Dedifferentiated amniotic fluid mesenchymal stem cell (primary cell): ENCODE measurements at regions not wholly inside any gene's neighbourhood (a gene's known extent, or its start where the extent isn't known, plus 50 kb on each side); places are given as distances from the start of the nearest gene placed in this dataset.

Experiments
- DNase-seq: peaks from one replicate; pipeline ENCODE4 v3.0.0-alpha.2; 2016; ENCODE audit errors: extremely low spot score

- DNase-seq: no peak
These were observed 353.0 kb downstream of the FBXO8 start for GRCh38 chr4:173930329-173930967.

GRCh38 chr4:173929921-173930320 lies 353.5 kb downstream of the FBXO8 start:
- DNase-seq: no peak

- no peak for DNase-seq
These were observed 358.9 kb downstream of the FBXO8 start for GRCh38 chr4:173924561-173924960.

- no peak for DNase-seq
These were observed 363.6 kb downstream of the FBXO8 start for GRCh38 chr4:173919861-173920260.

GRCh38 chr4:173919196-173919595 lies 364.3 kb downstream of the FBXO8 start:
- no peak for DNase-seq

GRCh38 chr4:173917255-173917960 lies 366.1 kb downstream of the FBXO8 start:
- DNase-seq: peak; percentile 55

GRCh38 chr4:173913496-173913895 lies 370.0 kb downstream of the FBXO8 start:
- DNase-seq: no peak

- DNase-seq: no peak
These were observed 371.1 kb downstream of the FBXO8 start for GRCh38 chr4:173912384-173912783.

GRCh38 chr4:173910891-173911290 lies 372.6 kb downstream of the FBXO8 start:
- no peak for DNase-seq

GRCh38 chr4:173909294-173909693 lies 374.2 kb downstream of the FBXO8 start:
- DNase-seq: no peak

GRCh38 chr4:173899813-173900212 lies 369.8 kb upstream of the HAND2 start:
- no peak for DNase-seq

GRCh38 chr4:173891072-173891471 lies 361.0 kb upstream of the HAND2 start:
- no peak for DNase-seq

GRCh38 chr4:173883821-173884220 lies 353.8 kb upstream of the HAND2 start:
- no peak for DNase-seq

GRCh38 chr4:173880897-173881296 lies 350.9 kb upstream of the HAND2 start:
- DNase-seq: no peak

- DNase-seq: no peak
These were observed 349.5 kb upstream of the HAND2 start for GRCh38 chr4:173879509-173879908.

GRCh38 chr4:173878701-173879100 lies 348.7 kb upstream of the HAND2 start:
- DNase-seq: peak; percentile 49

GRCh38 chr4:173871643-173872042 lies 341.6 kb upstream of the HAND2 start:
- DNase-seq: no peak

- DNase-seq: no peak
These were observed 336.4 kb upstream of the HAND2 start for GRCh38 chr4:173866322-173867026.

GRCh38 chr4:173862754-173863153 lies 332.7 kb upstream of the HAND2 start:
- DNase-seq: no peak

GRCh38 chr4:173860094-173860493 lies 330.1 kb upstream of the HAND2 start:
- no peak for DNase-seq

GRCh38 chr4:173859091-173859713 lies 329.2 kb upstream of the HAND2 start:
- no peak for DNase-seq

GRCh38 chr4:173858471-173858870 lies 328.4 kb upstream of the HAND2 start:
- DNase-seq: no peak

GRCh38 chr4:173857828-173858227 lies 327.8 kb upstream of the HAND2 start:
- DNase-seq: no peak
